Fibroblast of the aortic adventitia (primary cell): ENCODE measurements at regions not wholly inside any gene's neighbourhood (a gene's known extent, or its start where the extent isn't known, plus 50 kb on each side); places are given as distances from the start of the nearest gene placed in this dataset.

Experiments used
- DNase-seq: peaks from one replicate; pipeline ENCODE4 v3.0.0-alpha.2; 2010; ENCODE audit warnings: low read depth
- H3K4me3 ChIP-seq: 2 replicates; pipeline ENCODE4 v1.5.1; 2011; ENCODE audit warnings: low read depth, mild to moderate bottlenecking, control low read depth, low read length, moderate library complexity
- CTCF ChIP-seq: IDR thresholded peaks from 2 replicates; pipeline ENCODE4 v1.5.1; 2011; ENCODE audit warnings: mild to moderate bottlenecking, low read length, control low read depth, inconsistent platforms; ENCODE audit not compliant: insufficient read depth

GRCh38 chr3:118755253-118755801, 279.3 kb downstream of the IGSF11 start:
- no peak for DNase-seq
- no peak overlapping the region for H3K4me3 ChIP-seq
- TF ChIP-seq CTCF = no peak

GRCh38 chr3:118760585-118761290, 273.9 kb downstream of the IGSF11 start:
- no peak for TF ChIP-seq CTCF
- DNase-seq = no peak
- H3K4me3 ChIP-seq = no peak overlapping the region

GRCh38 chr3:118761291-118761606, 273.4 kb downstream of the IGSF11 start:
- H3K4me3 ChIP-seq = no peak overlapping the region
- DNase-seq = no peak
- TF ChIP-seq CTCF = no peak

- no peak for DNase-seq
- no peak for TF ChIP-seq CTCF
- no peak overlapping the region for H3K4me3 ChIP-seq
Observed at GRCh38 chr3:118765636-118766305, 268.9 kb downstream of the IGSF11 start.

GRCh38 chr3:118766306-118766669, 268.4 kb downstream of the IGSF11 start:
- DNase-seq = no peak
- H3K4me3 ChIP-seq = no peak overlapping the region
- TF ChIP-seq CTCF = no peak

- no peak overlapping the region for H3K4me3 ChIP-seq
- TF ChIP-seq CTCF = no peak
- no peak for DNase-seq
Observed at GRCh38 chr3:118772036-118772435, 262.6 kb downstream of the IGSF11 start.
